ENCODE measurements at regions not wholly inside any gene's neighbourhood (a gene's known extent, or its start where the extent isn't known, plus 50 kb on each side); places are given as distances from the start of the nearest gene placed in this dataset.

GRCh38 chr5:44868541-44868940, 59.8 kb downstream of the MRPS30 start:
- H3K36me3 Mint-ChIP-seq: peaks cover 2% of the 10 kb centered on the region
- H3K27me3 Mint-ChIP-seq: peaks cover 3% of the 10 kb centered on the region
- H3K9me3 Mint-ChIP-seq: no peaks in the 10 kb centered on the region
- H3K4me3 Mint-ChIP-seq: no peak overlapping the region
- no peak overlapping the region for H3K27ac Mint-ChIP-seq
- no peaks in the 10 kb centered on the region for H3K4me1 Mint-ChIP-seq

GRCh38 chr5:44869928-44870327, 61.2 kb downstream of the MRPS30 start:
- no peaks in the 10 kb centered on the region for H3K4me1 Mint-ChIP-seq
- H3K4me3 Mint-ChIP-seq: no peak overlapping the region
- H3K36me3 Mint-ChIP-seq: peaks cover 2% of the 10 kb centered on the region
- no peaks in the 10 kb centered on the region for H3K9me3 Mint-ChIP-seq
- H3K27me3 Mint-ChIP-seq: peaks cover 3% of the 10 kb centered on the region
- H3K27ac Mint-ChIP-seq: no peak overlapping the region

GRCh38 chr5:44870430-44870829, 61.7 kb downstream of the MRPS30 start:
- H3K27ac Mint-ChIP-seq: no peak overlapping the region
- H3K4me1 Mint-ChIP-seq: peaks cover 0 to 2% (median under 1%) of the 10 kb centered on the region in 3 donors
- peaks cover 3% of the 10 kb centered on the region for H3K27me3 Mint-ChIP-seq
- H3K4me3 Mint-ChIP-seq: no peak overlapping the region
- no peaks in the 10 kb centered on the region for H3K9me3 Mint-ChIP-seq
- peaks cover 2% of the 10 kb centered on the region for H3K36me3 Mint-ChIP-seq

GRCh38 chr5:44871401-44871800, 62.7 kb downstream of the MRPS30 start:
- Mint-ChIP-seq H3K9me3 (no peaks in the 10 kb centered on the region), H3K4me1 (peaks cover 5 to 6% (median 6%) of the 10 kb centered on the region in 3 donors), H3K4me3 (no peak overlapping the region), H3K36me3 (peaks cover 2% of the 10 kb centered on the region), H3K27ac (no peak overlapping the region), H3K27me3 (no peaks in the 10 kb centered on the region)

GRCh38 chr5:44875661-44876605, 67.2 kb downstream of the MRPS30 start:
- H3K27me3 Mint-ChIP-seq: no peaks in the 10 kb centered on the region
- H3K36me3 Mint-ChIP-seq: no peaks in the 10 kb centered on the region
- peak overlapping the region in 1 of 3 donors; percentile 15 for H3K27ac Mint-ChIP-seq
- H3K4me3 Mint-ChIP-seq: peak overlapping the region in 2 of 4 donors; percentile 56 to 63
- H3K9me3 Mint-ChIP-seq: no peaks in the 10 kb centered on the region
- H3K4me1 Mint-ChIP-seq: peaks cover 6 to 9% (median 6%) of the 10 kb centered on the region in 3 donors

- Mint-ChIP-seq H3K36me3 (no peaks in the 10 kb centered on the region), H3K27me3 (no peaks in the 10 kb centered on the region), H3K27ac (no peak overlapping the region), H3K9me3 (no peaks in the 10 kb centered on the region), H3K4me1 (peaks cover 0 to 4% (median under 1%) of the 10 kb centered on the region in 3 donors), H3K4me3 (no peak overlapping the region)
Measured at GRCh38 chr5:44881266-44881665, 72.5 kb downstream of the MRPS30 start.

- H3K4me1 Mint-ChIP-seq: no peaks in the 10 kb centered on the region
- H3K36me3 Mint-ChIP-seq: no peaks in the 10 kb centered on the region
- no peak overlapping the region for H3K27ac Mint-ChIP-seq
- H3K4me3 Mint-ChIP-seq: no peak overlapping the region
- H3K9me3 Mint-ChIP-seq: no peaks in the 10 kb centered on the region
- H3K27me3 Mint-ChIP-seq: no peaks in the 10 kb centered on the region
Measured at GRCh38 chr5:44884036-44884435, 75.3 kb downstream of the MRPS30 start.

- no peaks in the 10 kb centered on the region for H3K9me3 Mint-ChIP-seq
- H3K27ac Mint-ChIP-seq: no peak overlapping the region
- H3K4me3 Mint-ChIP-seq: no peak overlapping the region
- H3K4me1 Mint-ChIP-seq: no peaks in the 10 kb centered on the region
- H3K36me3 Mint-ChIP-seq: no peaks in the 10 kb centered on the region
- no peaks in the 10 kb centered on the region for H3K27me3 Mint-ChIP-seq
Measured at GRCh38 chr5:44885903-44886302, 77.2 kb downstream of the MRPS30 start.

GRCh38 chr5:44887722-44888121, 79.0 kb downstream of the MRPS30 start:
- Mint-ChIP-seq H3K4me3 (no peak overlapping the region), H3K9me3 (no peaks in the 10 kb centered on the region), H3K36me3 (no peaks in the 10 kb centered on the region), H3K27me3 (no peaks in the 10 kb centered on the region), H3K27ac (no peak overlapping the region), H3K4me1 (no peaks in the 10 kb centered on the region)

GRCh38 chr5:44888435-44888834, 79.7 kb downstream of the MRPS30 start:
- no peaks in the 10 kb centered on the region for H3K27me3 Mint-ChIP-seq
- H3K36me3 Mint-ChIP-seq: no peaks in the 10 kb centered on the region

GRCh38 chr5:44891116-44891515, 82.4 kb downstream of the MRPS30 start:
- Mint-ChIP-seq H3K9me3 (no peaks in the 10 kb centered on the region), H3K27ac (no peak overlapping the region), H3K27me3 (no peaks in the 10 kb centered on the region), H3K4me1 (no peaks in the 10 kb centered on the region), H3K4me3 (no peak overlapping the region), H3K36me3 (no peaks in the 10 kb centered on the region)

More at GRCh38 chr5:44888435-44888834, 79.7 kb downstream of the MRPS30 start:
- H3K4me3 Mint-ChIP-seq: no peak overlapping the region
- no peaks in the 10 kb centered on the region for H3K9me3 Mint-ChIP-seq
- no peak overlapping the region for H3K27ac Mint-ChIP-seq
- H3K4me1 Mint-ChIP-seq: no peaks in the 10 kb centered on the region

- Mint-ChIP-seq H3K27ac (no peak overlapping the region), H3K9me3 (no peaks in the 10 kb centered on the region), H3K36me3 (no peaks in the 10 kb centered on the region), H3K4me3 (no peak overlapping the region), H3K27me3 (peaks cover 2% of the 10 kb centered on the region), H3K4me1 (peaks cover 0 to 2% (median 0%) of the 10 kb centered on the region in 3 donors)
Measured at GRCh38 chr5:44900273-44900954, 91.7 kb downstream of the MRPS30 start.

- peaks cover 0 to 2% (median 0%) of the 10 kb centered on the region in 3 donors for H3K9me3 Mint-ChIP-seq
- H3K4me1 Mint-ChIP-seq: peaks cover 0 to 2% (median 0%) of the 10 kb centered on the region in 3 donors
- H3K36me3 Mint-ChIP-seq: no peaks in the 10 kb centered on the region
- no peaks in the 10 kb centered on the region for H3K27me3 Mint-ChIP-seq
- H3K27ac Mint-ChIP-seq: no peak overlapping the region
- no peak overlapping the region for H3K4me3 Mint-ChIP-seq
Measured at GRCh38 chr5:44907396-44907795, 98.6 kb downstream of the MRPS30 start.

- no peaks in the 10 kb centered on the region for H3K27me3 Mint-ChIP-seq
- no peak overlapping the region for H3K4me3 Mint-ChIP-seq
- H3K9me3 Mint-ChIP-seq: peaks cover 0 to 2% (median 0%) of the 10 kb centered on the region in 3 donors
- H3K27ac Mint-ChIP-seq: no peak overlapping the region
- no peaks in the 10 kb centered on the region for H3K36me3 Mint-ChIP-seq
- peaks cover 0 to 2% (median 0%) of the 10 kb centered on the region in 3 donors for H3K4me1 Mint-ChIP-seq
Measured at GRCh38 chr5:44909004-44909403, 100.3 kb downstream of the MRPS30 start.

- Mint-ChIP-seq H3K27me3 (no peaks in the 10 kb centered on the region), H3K27ac (peak overlapping the region in 1 of 3 donors; percentile 61), H3K4me3 (no peak overlapping the region), H3K9me3 (peaks cover 0 to 2% (median 0%) of the 10 kb centered on the region in 3 donors), H3K36me3 (no peaks in the 10 kb centered on the region), H3K4me1 (no peaks in the 10 kb centered on the region)
Measured at GRCh38 chr5:44911501-44911900, 102.8 kb downstream of the MRPS30 start.
